ENCODE measurements at regions not wholly inside any gene's neighbourhood (a gene's known extent, or its start where the extent isn't known, plus 50 kb on each side); places are given as distances from the start of the nearest gene placed in this dataset.
A peak's percentile ranks its signal among the peaks of the same experiment; 100 is the strongest.

- H3K27me3 ChIP-seq = no peaks in the 10 kb centered on the region
- TF ChIP-seq CTCF (IDR thresholded peaks at IDR 0.05) (peak in 1 of 3 experiments; percentile 20), POLR2AphosphoS5 (IDR thresholded peaks at IDR 0.05) (no peak)
- intact Hi-C loops (cut with DNase I) = no loop called here
- H3K27ac ChIP-seq (replicated peaks in 1 of 4) = no peak overlapping the region
- no peaks in the 10 kb centered on the region for H3K36me3 ChIP-seq
- 17% methylated on average over 2 of the region's 2 CpGs for WGBS
- no peaks in the 10 kb centered on the region for H3K9me3 ChIP-seq
- H3K4me3 ChIP-seq = no peak overlapping the region
- no peaks in the 10 kb centered on the region for H3K4me1 ChIP-seq
- DNase-seq (ENCODE audit: extremely low spot score) = no peak
Measured at GRCh38 chr13:47459512-47459911, 541.6 kb downstream of the SUCLA2 start.

- DNase-seq (ENCODE audit: extremely low spot score) = no peak
- no peak for TF ChIP-seq CTCF (IDR thresholded peaks at IDR 0.05)
- TF ChIP-seq POLR2AphosphoS5 (IDR thresholded peaks at IDR 0.05) = no peak
- TF ChIP-seq EP300 (IDR thresholded peaks at IDR 0.05) = no peak
- TF ChIP-seq POLR2A (IDR thresholded peaks at IDR 0.05; ENCODE audit: low read depth) = no peak
- Histone ChIP-seq H3K4me3 (no peak overlapping the region), H3K27ac (replicated peaks in 1 of 4) (no peak overlapping the region), H3K36me3 (no peaks in the 10 kb centered on the region), H3K9me3 (no peaks in the 10 kb centered on the region), H3K4me1 (no peaks in the 10 kb centered on the region), H3K27me3 (no peaks in the 10 kb centered on the region)
- intact Hi-C loops (cut with DNase I) = no loop called here
Measured at GRCh38 chr13:47457626-47458025, 543.4 kb downstream of the SUCLA2 start.

GRCh38 chr13:47455626-47456025 lies 545.4 kb downstream of the SUCLA2 start:
- TF ChIP-seq CTCF (IDR thresholded peaks at IDR 0.05) (no peak), EP300 (IDR thresholded peaks at IDR 0.05) (no peak), POLR2AphosphoS5 (IDR thresholded peaks at IDR 0.05) (no peak), POLR2A (IDR thresholded peaks at IDR 0.05; ENCODE audit: low read depth) (no peak)
- Histone ChIP-seq H3K4me3 (no peak overlapping the region), H3K9me3 (no peaks in the 10 kb centered on the region), H3K27ac (replicated peaks in 1 of 4) (no peak overlapping the region), H3K4me1 (no peaks in the 10 kb centered on the region), H3K36me3 (no peaks in the 10 kb centered on the region), H3K27me3 (no peaks in the 10 kb centered on the region)
- intact Hi-C loops (cut with DNase I) = no loop called here
- no peak for DNase-seq (ENCODE audit: extremely low spot score)

GRCh38 chr13:47454986-47455385 lies 546.1 kb downstream of the SUCLA2 start:
- WGBS = 66% methylated on average over 3 of the region's 3 CpGs

More at GRCh38 chr13:47454986-47455385, 546.1 kb downstream of the SUCLA2 start:
- no peak for DNase-seq (ENCODE audit: extremely low spot score)
- H3K36me3 ChIP-seq = no peaks in the 10 kb centered on the region
- intact Hi-C loops (cut with DNase I) = no loop called here
- H3K27ac ChIP-seq (replicated peaks in 1 of 4) = no peak overlapping the region
- no peak for TF ChIP-seq POLR2A (IDR thresholded peaks at IDR 0.05; ENCODE audit: low read depth)
- no peak for TF ChIP-seq EP300 (IDR thresholded peaks at IDR 0.05)
- TF ChIP-seq CTCF (IDR thresholded peaks at IDR 0.05) = no peak
- no peak for TF ChIP-seq POLR2AphosphoS5 (IDR thresholded peaks at IDR 0.05)
- no peaks in the 10 kb centered on the region for H3K27me3 ChIP-seq
- H3K9me3 ChIP-seq = no peaks in the 10 kb centered on the region
- no peak overlapping the region for H3K4me3 ChIP-seq
- no peaks in the 10 kb centered on the region for H3K4me1 ChIP-seq

Measured in esophagus muscularis mucosa (tissue), 4 donors.